Lung (tissue), 11 donors: ENCODE measurements at regions not wholly inside any gene's neighbourhood (a gene's known extent, or its start where the extent isn't known, plus 50 kb on each side); places are given as distances from the start of the nearest gene placed in this dataset.

Experiments used
- ATAC-seq: fragments of 200-7000 bp; cut with Tn5 transposase; one replicate; pipeline ENCODE4 v1.9.1; 2020; ENCODE audit warnings: moderate number of reproducible peaks; ENCODE audit not compliant: insufficient read depth, low FRiP score
- DNase-seq, 3 donors: peaks; one replicate each; pipeline ENCODE4 v3.0.0-alpha.2; 2013 to 2017
- H3K27ac ChIP-seq, 2 donors: one replicate each; pipeline ENCODE4 v1.5.1; 2013; ENCODE audit warnings: mild to moderate bottlenecking in 2 of 2, moderate library complexity in 2 of 2, control low read depth in 1 of 2, inconsistent platforms in 1 of 2, low read depth in 1 of 2, low read length in 1 of 2
- H3K27me3 ChIP-seq, 3 donors: one replicate each; pipeline ENCODE4 v1.5.1; 2013; ENCODE audit warnings: low read length in 2 of 3; ENCODE audit not compliant: control insufficient read depth in 3 of 3, insufficient read depth in 3 of 3
- H3K36me3 ChIP-seq, 4 donors: one replicate each; pipeline ENCODE4 v1.5.1; 2013; ENCODE audit warnings: low read length in 4 of 4, mild to moderate bottlenecking in 1 of 4, moderate library complexity in 1 of 4; ENCODE audit not compliant: control insufficient read depth in 4 of 4, insufficient read depth in 4 of 4
- H3K4me1 ChIP-seq, 5 donors: one replicate each; pipeline ENCODE4 v1.5.1; 2013; ENCODE audit warnings: low read length in 5 of 5, mild to moderate bottlenecking in 2 of 5, moderate library complexity in 1 of 5; ENCODE audit not compliant: control insufficient read depth in 5 of 5, insufficient read depth in 5 of 5
- H3K4me3 ChIP-seq: one replicate; pipeline ENCODE4 v1.5.1; 2013; ENCODE audit warnings: mild to moderate bottlenecking, control low read depth, moderate library complexity
- H3K9ac ChIP-seq, 2 donors: one replicate each; pipeline ENCODE4 v1.5.1; 2013; ENCODE audit warnings: low read length in 2 of 2, control low read depth in 1 of 2; ENCODE audit not compliant: insufficient read depth in 1 of 2
- H3K9me3 ChIP-seq, 4 donors: one replicate each; pipeline ENCODE4 v1.5.1; 2013; ENCODE audit warnings: low read length in 3 of 4, mild to moderate bottlenecking in 1 of 4, moderate library complexity in 1 of 4; ENCODE audit not compliant: control insufficient read depth in 4 of 4, insufficient read depth in 3 of 4
- WGBS, 2 donors: extraction: QIAGEN DNeasy Blood & Tissue Kit; methylation state at CpG; one replicate each; pipeline ENCODE4 v1.1.7; 2013; 5-methylcytosine and 5-hydroxymethylcytosine counted together
- TF ChIP-seq, protein P1 (sequence below): IDR thresholded peaks from 2 replicates; pipeline ENCODE4 v1.5.1; 2012; ENCODE audit warnings: mild to moderate bottlenecking; ENCODE audit errors: control extremely low read depth, extremely low read depth
- donor health status: control.
- donor health status: control.
- donor health status: Bipolar disorder and iron deficiency.
- donor health status: healthy.
- donor health status: DM: yes; HTN: yes; CAD: no.

DNA sequence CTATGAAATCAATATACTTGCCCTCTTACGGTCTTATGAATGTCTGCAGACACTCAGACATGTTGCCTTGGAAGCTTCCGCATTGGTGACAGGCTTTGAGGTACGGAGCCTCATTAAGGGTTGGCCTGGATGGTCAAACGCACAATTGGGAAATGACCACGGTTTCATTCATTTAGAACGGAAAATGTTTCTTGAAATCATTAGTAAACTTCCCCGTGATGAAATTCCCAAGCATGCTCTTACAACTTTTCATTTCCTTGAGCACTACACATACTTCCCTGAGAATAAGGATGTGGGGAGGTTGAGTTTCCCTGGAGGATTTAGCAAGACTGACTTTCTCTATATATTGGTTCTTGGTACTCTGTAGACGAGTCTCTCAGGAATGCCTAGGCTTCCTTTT, 146.3 kb downstream of the HLX start:
- Histone ChIP-seq H3K36me3 (no peaks in the 10 kb centered on the region), H3K9me3 (peaks cover 0 to 2% (median 0%) of the 10 kb centered on the region in 4 donors), H3K4me3 (no peak overlapping the region), H3K27ac (no peak overlapping the region), H3K27me3 (peaks cover 0 to 3% (median 0%) of the 10 kb centered on the region in 3 donors), H3K9ac (no peak overlapping the region), H3K4me1 (peaks cover 0 to 13% (median 5%) of the 10 kb centered on the region in 5 donors)
- WGBS, 2 donors: 43 to 78% methylated on average over 8 of the region's 8 CpGs
- TF ChIP-seq, protein P1, sequence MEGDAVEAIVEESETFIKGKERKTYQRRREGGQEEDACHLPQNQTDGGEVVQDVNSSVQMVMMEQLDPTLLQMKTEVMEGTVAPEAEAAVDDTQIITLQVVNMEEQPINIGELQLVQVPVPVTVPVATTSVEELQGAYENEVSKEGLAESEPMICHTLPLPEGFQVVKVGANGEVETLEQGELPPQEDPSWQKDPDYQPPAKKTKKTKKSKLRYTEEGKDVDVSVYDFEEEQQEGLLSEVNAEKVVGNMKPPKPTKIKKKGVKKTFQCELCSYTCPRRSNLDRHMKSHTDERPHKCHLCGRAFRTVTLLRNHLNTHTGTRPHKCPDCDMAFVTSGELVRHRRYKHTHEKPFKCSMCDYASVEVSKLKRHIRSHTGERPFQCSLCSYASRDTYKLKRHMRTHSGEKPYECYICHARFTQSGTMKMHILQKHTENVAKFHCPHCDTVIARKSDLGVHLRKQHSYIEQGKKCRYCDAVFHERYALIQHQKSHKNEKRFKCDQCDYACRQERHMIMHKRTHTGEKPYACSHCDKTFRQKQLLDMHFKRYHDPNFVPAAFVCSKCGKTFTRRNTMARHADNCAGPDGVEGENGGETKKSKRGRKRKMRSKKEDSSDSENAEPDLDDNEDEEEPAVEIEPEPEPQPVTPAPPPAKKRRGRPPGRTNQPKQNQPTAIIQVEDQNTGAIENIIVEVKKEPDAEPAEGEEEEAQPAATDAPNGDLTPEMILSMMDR: no peak
- DNase-seq (no peak), ATAC-seq (no peak)

GRCh38 chr1:221025956-221026355, 146.7 kb downstream of the HLX start:
- Histone ChIP-seq H3K27me3 (peaks cover 0 to 3% (median 0%) of the 10 kb centered on the region in 3 donors), H3K4me1 (peaks cover 0 to 15% (median 5%) of the 10 kb centered on the region in 5 donors), H3K27ac (no peak overlapping the region), H3K4me3 (no peak overlapping the region), H3K9me3 (peaks cover 0 to 2% (median 0%) of the 10 kb centered on the region in 4 donors), H3K9ac (no peak overlapping the region), H3K36me3 (no peaks in the 10 kb centered on the region)
- DNase-seq (no peak), ATAC-seq (no peak)
- WGBS, 2 donors: 80 to 85% methylated on average over 4 of the region's 4 CpGs
- TF ChIP-seq, protein P1: no peak

GRCh38 chr1:221029981-221030649, 150.9 kb downstream of the HLX start:
- WGBS, 2 donors: 56 to 80% methylated on average over 5 of the region's 5 CpGs
- Histone ChIP-seq H3K27me3 (no peaks in the 10 kb centered on the region), H3K9me3 (peaks cover 0 to 2% (median 0%) of the 10 kb centered on the region in 4 donors), H3K4me1 (peaks cover 0 to 15% (median 5%) of the 10 kb centered on the region in 5 donors), H3K9ac (no peak overlapping the region), H3K36me3 (no peaks in the 10 kb centered on the region), H3K27ac (no peak overlapping the region), H3K4me3 (no peak overlapping the region)
- TF ChIP-seq, protein P1: no peak
- peak; percentile 50 to 75 (median 71) for DNase-seq
- ATAC-seq: no peak
